Upper lobe of left lung (tissue), 6 donors: ENCODE measurements at regions not wholly inside any gene's neighbourhood (a gene's known extent, or its start where the extent isn't known, plus 50 kb on each side); places are given as distances from the start of the nearest gene placed in this dataset.
"Not testable (repeated sequence)": the region's sequence is repeated elsewhere in the genome, so short reads cannot be mapped to it uniquely, and the experiment has no call there.

Experiments
- ATAC-seq, 2 donors: fragments of 200-7000 bp; cut with Tn5 transposase; one replicate each; pipeline ENCODE4 v1.9.1; 2022; ENCODE audit warnings: mild to moderate bottlenecking in 2 of 2, moderate library complexity in 2 of 2; ENCODE audit not compliant: low FRiP score in 2 of 2
- DNase-seq, 2 donors: peaks; one replicate each; pipeline ENCODE4 v3.0.0-alpha.2; 2019 to 2020
- H3K27ac ChIP-seq, 4 donors: fragments of 200-600 bp; sonication (generic); one replicate each; pipeline ENCODE4 v1.5.1; 2016 to 2019
- H3K27me3 ChIP-seq, 4 donors: fragments of 200-600 bp; sonication (generic); one replicate each; pipeline ENCODE4 v1.5.1; 2017 to 2019
- H3K36me3 ChIP-seq, 4 donors: fragments of 200-600 bp; sonication (generic); one replicate each; pipeline ENCODE4 v1.5.1; 2016 to 2019
- H3K4me1 ChIP-seq, 4 donors: fragments of 200-600 bp; sonication (generic); one replicate each; pipeline ENCODE4 v1.5.1; 2018 to 2019
- H3K4me3 ChIP-seq, 4 donors: fragments of 200-600 bp; sonication (generic); one replicate each; pipeline ENCODE4 v1.5.1; 2017 to 2019; ENCODE audit warnings: mild to moderate bottlenecking in 2 of 4, moderate library complexity in 1 of 4
- H3K9me3 ChIP-seq, 4 donors: fragments of 200-600 bp; sonication (generic); one replicate each; pipeline ENCODE4 v1.5.1; 2018 to 2019
- EP300 ChIP-seq, 4 donors: sonication (generic); formaldehyde crosslinking; IDR thresholded peaks; one replicate each; pipeline ENCODE4 v1.5.1; 2017; ENCODE audit warnings: antibody characterized with exemption in 4 of 4, control low read depth in 2 of 4
- POLR2A ChIP-seq, 4 donors: fragments of 450-650 bp; IDR thresholded peaks; one replicate each; pipeline ENCODE4 v1.5.1; 2016 to 2017; ENCODE audit warnings: antibody characterized with exemption in 4 of 4, mild to moderate bottlenecking in 2 of 4
- POLR2AphosphoS5 ChIP-seq, 2 donors: sonication (generic); formaldehyde crosslinking; IDR thresholded peaks; one replicate each; pipeline ENCODE4 v1.5.1; 2017; ENCODE audit warnings: antibody characterized with exemption in 2 of 2
- WGBS, 2 donors: methylation state at CpG; one replicate each; pipeline ENCODE4 v1.1.5; 2017 to 2018; 5-methylcytosine and 5-hydroxymethylcytosine counted together
- TF ChIP-seq, protein P1 (sequence below), 6 experiments: fragments of 450-650 bp in 4 of 6; fragments of 200-600 bp in 2 of 6; sonication (generic) in 2 of 6; IDR thresholded peaks; one replicate each; pipeline ENCODE4 v1.5.1; 2016 to 2019; ENCODE audit warnings: antibody characterized with exemption in 6 of 6
- donor health status: DM: no; HTN: no; CAD: no; lungs with moderate emphysema.
- donor health status: DM: no; HTN: yes; CAD: no; lungs with severe emphysema.

DNA sequence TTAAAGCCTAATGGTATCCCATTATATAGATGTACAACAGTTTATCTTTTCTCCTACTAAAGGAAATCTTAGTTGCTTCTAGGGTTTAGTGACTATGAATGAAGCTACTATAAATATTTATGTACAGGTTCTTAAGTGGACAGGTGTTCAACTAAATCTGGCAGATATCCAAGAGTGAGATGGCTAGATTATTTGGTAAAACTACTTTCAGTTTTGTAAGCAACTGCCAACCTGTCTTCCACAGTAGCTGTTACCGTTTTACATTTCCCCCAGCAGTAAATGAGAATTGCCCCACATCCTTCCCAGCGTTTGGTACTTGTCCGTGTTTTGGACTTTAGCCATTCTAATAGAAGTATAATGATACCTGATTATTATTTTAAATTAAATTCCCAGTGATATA is 144.9 kb upstream of the MAGI2 start:
- WGBS, 2 donors, result 40 to 45% methylated on average over 3 of the region's 3 CpGs
- no peaks in the 10 kb centered on the region for H3K27me3 ChIP-seq
- DNase-seq (no peak), ATAC-seq (no peak)
- H3K4me3 ChIP-seq, result no peak overlapping the region
- H3K9me3 ChIP-seq, result no peaks in the 10 kb centered on the region
- no peak for TF ChIP-seq POLR2A (IDR thresholded peaks at IDR 0.05)
- TF ChIP-seq EP300 (IDR thresholded peaks at IDR 0.05), result no peak
- no peak overlapping the region for H3K27ac ChIP-seq
- no peaks in the 10 kb centered on the region for H3K36me3 ChIP-seq
- H3K4me1 ChIP-seq, result no peaks in the 10 kb centered on the region

DNA sequence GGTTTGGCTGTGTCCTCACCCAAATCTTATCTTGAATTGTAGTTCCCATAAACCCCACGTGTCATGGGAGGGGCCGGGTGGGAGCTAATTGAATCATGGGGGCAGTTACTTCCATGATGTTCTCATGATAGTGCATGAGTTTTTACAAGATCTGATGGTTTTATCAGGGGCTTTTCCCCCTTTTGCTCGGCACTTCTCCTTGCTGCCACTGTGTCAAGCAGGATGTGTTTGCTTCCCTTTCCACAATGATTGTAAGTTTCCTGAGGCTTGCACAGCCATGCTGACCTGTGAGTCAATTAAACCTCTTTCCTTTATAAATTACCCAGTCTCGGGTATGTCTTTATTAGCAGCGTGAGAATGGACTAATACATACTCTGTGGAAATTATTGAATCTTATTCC is 141.2 kb upstream of the MAGI2 start:
- H3K4me1 ChIP-seq, H3K9me3 ChIP-seq, H3K27ac ChIP-seq, H3K27me3 ChIP-seq, H3K4me3 ChIP-seq, DNase-seq, H3K36me3 ChIP-seq, ATAC-seq: not testable (repeated sequence)
- WGBS, 2 donors, result 52 to 56% methylated on average over 5 of the region's 5 CpGs

DNA sequence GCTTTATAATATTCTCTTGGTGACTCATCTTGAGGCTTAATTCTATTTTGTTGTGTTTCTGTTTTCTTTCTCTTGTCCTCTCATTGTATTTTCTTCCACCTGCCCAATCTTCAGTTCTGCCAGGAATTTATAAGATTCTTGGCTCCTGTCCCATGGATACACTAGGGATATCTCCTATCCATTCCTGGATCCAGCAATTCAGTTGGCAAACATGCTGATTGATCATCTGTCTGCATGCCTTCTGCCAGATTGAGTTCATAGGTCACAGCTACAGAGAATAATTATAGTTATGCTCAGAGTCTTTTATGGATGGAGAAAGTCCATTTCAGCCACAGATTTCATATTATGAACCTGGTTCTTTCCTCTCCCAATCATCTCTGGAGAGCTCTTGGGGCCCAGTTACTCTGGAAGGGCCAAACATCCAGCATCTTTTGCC is 140.4 kb upstream of the MAGI2 start:
- TF ChIP-seq, protein P1, sequence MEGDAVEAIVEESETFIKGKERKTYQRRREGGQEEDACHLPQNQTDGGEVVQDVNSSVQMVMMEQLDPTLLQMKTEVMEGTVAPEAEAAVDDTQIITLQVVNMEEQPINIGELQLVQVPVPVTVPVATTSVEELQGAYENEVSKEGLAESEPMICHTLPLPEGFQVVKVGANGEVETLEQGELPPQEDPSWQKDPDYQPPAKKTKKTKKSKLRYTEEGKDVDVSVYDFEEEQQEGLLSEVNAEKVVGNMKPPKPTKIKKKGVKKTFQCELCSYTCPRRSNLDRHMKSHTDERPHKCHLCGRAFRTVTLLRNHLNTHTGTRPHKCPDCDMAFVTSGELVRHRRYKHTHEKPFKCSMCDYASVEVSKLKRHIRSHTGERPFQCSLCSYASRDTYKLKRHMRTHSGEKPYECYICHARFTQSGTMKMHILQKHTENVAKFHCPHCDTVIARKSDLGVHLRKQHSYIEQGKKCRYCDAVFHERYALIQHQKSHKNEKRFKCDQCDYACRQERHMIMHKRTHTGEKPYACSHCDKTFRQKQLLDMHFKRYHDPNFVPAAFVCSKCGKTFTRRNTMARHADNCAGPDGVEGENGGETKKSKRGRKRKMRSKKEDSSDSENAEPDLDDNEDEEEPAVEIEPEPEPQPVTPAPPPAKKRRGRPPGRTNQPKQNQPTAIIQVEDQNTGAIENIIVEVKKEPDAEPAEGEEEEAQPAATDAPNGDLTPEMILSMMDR (IDR thresholded peaks at IDR 0.05), result no peak
- TF ChIP-seq POLR2AphosphoS5 (IDR thresholded peaks at IDR 0.05), result no peak
- no peak for TF ChIP-seq POLR2A (IDR thresholded peaks at IDR 0.05)
- no peak for TF ChIP-seq EP300 (IDR thresholded peaks at IDR 0.05)
- Histone ChIP-seq H3K4me1 (no peaks in the 10 kb centered on the region), H3K27me3 (no peaks in the 10 kb centered on the region), H3K4me3 (no peak overlapping the region), H3K9me3 (no peaks in the 10 kb centered on the region), H3K27ac (no peak overlapping the region), H3K36me3 (no peaks in the 10 kb centered on the region)
- DNase-seq (no peak), ATAC-seq (no peak)

DNA sequence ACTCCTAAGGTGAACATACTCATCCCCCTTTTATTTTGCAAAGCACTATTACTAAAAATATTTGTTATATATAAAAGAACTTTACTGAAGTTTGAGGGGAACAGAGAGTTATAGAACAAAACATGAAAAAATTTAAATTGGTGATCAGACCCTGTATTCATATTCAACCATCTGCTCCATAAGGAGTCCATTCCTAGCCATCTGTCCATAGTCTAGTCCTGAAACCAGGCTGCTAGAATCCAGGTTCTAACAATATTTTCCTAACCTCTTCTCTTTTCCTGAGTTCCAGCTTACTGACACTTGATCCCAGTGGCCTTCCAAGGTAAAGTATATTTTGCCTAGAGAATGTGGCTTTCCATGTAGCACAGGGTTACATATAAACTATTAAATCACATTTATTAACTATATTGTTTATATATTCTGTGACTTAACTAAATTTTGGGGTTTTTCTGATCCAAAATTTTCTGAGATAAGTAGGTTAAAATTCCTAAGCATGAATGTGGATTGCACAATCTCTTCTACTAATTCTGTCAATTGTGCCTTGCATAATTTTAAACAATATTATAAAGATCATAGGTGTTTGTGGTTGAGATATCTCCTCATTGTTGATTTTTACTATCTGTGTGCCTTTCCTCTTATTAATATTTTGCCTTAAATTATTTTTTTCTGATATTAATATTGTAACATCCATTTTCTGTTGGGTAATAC is 137.6 kb upstream of the MAGI2 start:
- H3K27ac ChIP-seq, result no peak overlapping the region
- H3K4me3 ChIP-seq, result no peak overlapping the region
- H3K4me1 ChIP-seq, result no peaks in the 10 kb centered on the region
- no peaks in the 10 kb centered on the region for H3K9me3 ChIP-seq
- ATAC-seq, result no peak
- DNase-seq, result no peak
- TF ChIP-seq POLR2AphosphoS5 (IDR thresholded peaks at IDR 0.05) (no peak), POLR2A (IDR thresholded peaks at IDR 0.05) (no peak), EP300 (IDR thresholded peaks at IDR 0.05) (no peak)
- TF ChIP-seq, protein P1 (IDR thresholded peaks at IDR 0.05), result no peak
- H3K27me3 ChIP-seq, result no peaks in the 10 kb centered on the region
- no peaks in the 10 kb centered on the region for H3K36me3 ChIP-seq

DNA sequence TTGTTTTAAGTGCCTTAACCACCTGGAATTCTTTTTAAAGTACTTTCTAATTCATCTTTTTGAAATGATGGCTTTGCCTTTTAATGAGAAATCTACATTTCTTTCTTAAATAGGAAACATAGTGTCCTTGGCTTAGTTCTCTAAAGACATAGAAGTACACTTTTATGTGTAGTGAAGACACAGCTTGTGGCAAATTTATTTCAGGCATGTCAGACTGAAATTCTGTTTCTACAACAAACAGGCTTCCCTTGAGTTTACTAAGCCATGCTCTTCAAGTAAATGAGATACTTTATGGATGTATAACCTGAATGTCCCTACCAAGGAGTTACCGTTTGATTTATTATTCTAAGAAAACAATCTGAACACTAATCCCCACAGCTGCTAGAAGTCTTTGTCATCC is 136.9 kb upstream of the MAGI2 start:
- no peak overlapping the region for H3K4me3 ChIP-seq
- H3K9me3 ChIP-seq, result no peaks in the 10 kb centered on the region
- no peaks in the 10 kb centered on the region for H3K27me3 ChIP-seq
- H3K4me1 ChIP-seq, result no peaks in the 10 kb centered on the region
- no peak for TF ChIP-seq POLR2A (IDR thresholded peaks at IDR 0.05)
- TF ChIP-seq, protein P1 (IDR thresholded peaks at IDR 0.05), result no peak
- TF ChIP-seq EP300 (IDR thresholded peaks at IDR 0.05), result no peak
- TF ChIP-seq POLR2AphosphoS5 (IDR thresholded peaks at IDR 0.05), result no peak
- H3K36me3 ChIP-seq, result no peaks in the 10 kb centered on the region
- 78 to 83% methylated on average over 1 of the region's 1 CpG for WGBS, 2 donors
- ATAC-seq, result no peak
- DNase-seq, result no peak
- no peak overlapping the region for H3K27ac ChIP-seq

DNA sequence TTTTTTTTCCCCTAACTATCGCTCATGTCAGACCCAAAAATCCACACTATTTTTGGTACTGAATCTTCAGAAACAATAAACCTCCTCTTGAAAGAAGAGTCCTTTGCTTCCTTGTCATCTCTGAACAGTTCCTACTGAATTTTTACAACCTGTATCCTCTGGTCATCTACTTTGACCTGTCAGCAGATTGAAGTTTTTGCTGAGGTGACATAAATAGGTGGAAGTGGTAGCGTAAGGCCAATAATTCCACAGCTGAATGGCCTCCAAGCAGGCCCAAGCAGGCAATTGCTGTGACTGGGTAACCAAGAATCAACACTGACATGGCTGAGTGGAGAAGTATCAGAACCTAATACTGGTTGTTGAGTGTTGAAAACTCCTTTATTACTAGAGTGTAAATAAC is 117.4 kb upstream of the MAGI2 start:
- H3K9me3 ChIP-seq, result no peaks in the 10 kb centered on the region
- no peak overlapping the region for H3K27ac ChIP-seq
- no peaks in the 10 kb centered on the region for H3K27me3 ChIP-seq
- DNase-seq (no peak), ATAC-seq (no peak)
- no peaks in the 10 kb centered on the region for H3K4me1 ChIP-seq
- WGBS, 2 donors, result 92 to 95% methylated on average over 2 of the region's 2 CpGs
- no peak overlapping the region for H3K4me3 ChIP-seq
- H3K36me3 ChIP-seq, result no peaks in the 10 kb centered on the region
- TF ChIP-seq, protein P1 (IDR thresholded peaks at IDR 0.05), result no peak
- no peak for TF ChIP-seq POLR2AphosphoS5 (IDR thresholded peaks at IDR 0.05)
- TF ChIP-seq POLR2A (IDR thresholded peaks at IDR 0.05), result no peak
- no peak for TF ChIP-seq EP300 (IDR thresholded peaks at IDR 0.05)
